HUES48 (cell line): ENCODE measurements at regions not wholly inside any gene's neighbourhood (a gene's known extent, or its start where the extent isn't known, plus 50 kb on each side); places are given as distances from the start of the nearest gene placed in this dataset.

Experiments
- H3K27ac ChIP-seq: one replicate; pipeline ENCODE4 v1.7.0; 2013; ENCODE audit warnings: low read depth, low read length, inconsistent platforms
- H3K27me3 ChIP-seq: 2 replicates; pipeline ENCODE4 v1.6.1; 2013; ENCODE audit warnings: mild to moderate bottlenecking, low read length; ENCODE audit not compliant: control insufficient read depth, insufficient read depth
- H3K36me3 ChIP-seq: 2 replicates; pipeline ENCODE4 v1.6.1; 2013; ENCODE audit warnings: low read length; ENCODE audit not compliant: control insufficient read depth, insufficient read depth
- H3K4me1 ChIP-seq: 2 replicates; pipeline ENCODE4 v1.6.1; 2013; ENCODE audit warnings: mild to moderate bottlenecking, low read length; ENCODE audit not compliant: control insufficient read depth, insufficient read depth
- H3K4me3 ChIP-seq: 2 replicates; pipeline ENCODE4 v1.5.1; 2013; ENCODE audit warnings: mild to moderate bottlenecking, low read depth, low read length
- H3K9ac ChIP-seq: 2 replicates; pipeline ENCODE4 v1.6.1; 2013; ENCODE audit warnings: mild to moderate bottlenecking, low read depth, low read length, moderate library complexity
- H3K9me3 ChIP-seq: 2 replicates; pipeline ENCODE4 v1.6.1; 2013; ENCODE audit warnings: low read length; ENCODE audit not compliant: control insufficient read depth, insufficient read depth

GRCh38 chr6:23320471-23321015, 751.2 kb downstream of the HDGFL1 start:
- no peaks in the 10 kb centered on the region for H3K9me3 ChIP-seq
- H3K4me3 ChIP-seq, result no peak overlapping the region
- no peaks in the 10 kb centered on the region for H3K36me3 ChIP-seq
- no peaks in the 10 kb centered on the region for H3K4me1 ChIP-seq
- no peak overlapping the region for H3K9ac ChIP-seq
- H3K27ac ChIP-seq, result no peak overlapping the region
- no peaks in the 10 kb centered on the region for H3K27me3 ChIP-seq

DNA sequence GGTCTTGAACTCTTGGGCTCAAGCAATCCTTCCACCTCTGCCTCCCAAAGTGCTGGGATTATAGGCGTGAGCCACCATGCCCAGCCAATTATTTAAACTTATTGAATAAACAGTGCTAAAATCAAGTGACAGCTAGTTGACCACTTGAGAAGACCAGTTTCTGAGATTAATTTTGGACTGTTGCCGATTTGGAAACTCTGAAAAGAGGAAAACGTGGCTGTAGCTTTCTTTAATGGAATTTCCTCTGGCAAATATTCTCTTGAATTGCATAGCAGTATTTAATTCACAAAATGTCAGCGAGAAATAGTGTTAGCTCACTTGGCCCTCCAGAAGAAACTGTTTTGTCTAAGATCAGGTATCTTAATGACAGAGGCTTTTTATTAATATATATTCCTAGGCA, 754.5 kb downstream of the HDGFL1 start:
- Histone ChIP-seq H3K4me1 (no peaks in the 10 kb centered on the region), H3K27me3 (no peaks in the 10 kb centered on the region), H3K9me3 (no peaks in the 10 kb centered on the region), H3K27ac (no peak overlapping the region), H3K36me3 (no peaks in the 10 kb centered on the region), H3K9ac (no peak overlapping the region), H3K4me3 (no peak overlapping the region)

DNA sequence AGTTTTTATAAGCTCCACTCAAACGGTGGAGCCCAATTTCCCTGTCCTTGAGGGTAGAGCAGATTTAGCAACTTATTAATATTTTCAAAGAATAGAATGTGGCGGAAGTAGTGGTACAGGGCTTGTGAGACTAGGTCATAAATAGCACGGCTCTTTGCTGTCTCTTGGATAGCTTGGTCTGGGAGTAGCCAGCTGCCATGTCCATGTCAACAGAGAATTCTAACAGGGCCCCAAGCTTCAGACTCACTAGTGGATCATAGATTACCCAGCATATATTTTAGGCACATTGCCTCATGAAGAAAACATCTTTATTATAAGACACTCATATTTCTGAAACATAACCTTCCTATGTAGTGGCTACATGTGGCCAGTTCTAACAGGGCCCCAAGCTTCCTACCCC, 755.7 kb downstream of the HDGFL1 start:
- Histone ChIP-seq H3K9me3 (no peaks in the 10 kb centered on the region), H3K9ac (no peak overlapping the region), H3K27me3 (no peaks in the 10 kb centered on the region), H3K36me3 (no peaks in the 10 kb centered on the region), H3K4me3 (no peak overlapping the region), H3K27ac (no peak overlapping the region), H3K4me1 (no peaks in the 10 kb centered on the region)

DNA sequence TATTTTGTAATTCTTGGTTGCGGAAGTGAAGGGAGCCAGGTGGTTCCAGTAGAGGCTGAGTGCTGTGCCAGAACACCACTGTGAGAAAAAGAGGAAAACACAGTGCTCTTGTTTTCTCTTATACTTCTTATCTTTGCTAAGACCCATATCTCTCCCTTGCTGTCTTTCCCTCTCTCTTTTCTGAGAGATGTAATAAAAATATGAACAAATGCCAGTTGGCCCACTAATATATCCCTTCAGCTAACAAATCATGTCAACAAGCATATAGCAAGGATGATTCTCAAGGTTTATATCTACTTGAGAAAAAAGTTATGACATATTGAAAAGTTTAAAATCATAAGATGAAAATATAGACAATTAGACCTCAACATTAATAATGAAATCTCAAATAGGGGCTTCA, 758.3 kb downstream of the HDGFL1 start:
- H3K4me3 ChIP-seq, result no peak overlapping the region
- no peak overlapping the region for H3K27ac ChIP-seq
- no peaks in the 10 kb centered on the region for H3K36me3 ChIP-seq
- H3K27me3 ChIP-seq, result no peaks in the 10 kb centered on the region
- no peaks in the 10 kb centered on the region for H3K9me3 ChIP-seq
- H3K4me1 ChIP-seq, result no peaks in the 10 kb centered on the region
- H3K9ac ChIP-seq, result no peak overlapping the region

GRCh38 chr6:23329086-23329485, 759.7 kb downstream of the HDGFL1 start:
- Histone ChIP-seq H3K27ac (no peak overlapping the region), H3K36me3 (no peaks in the 10 kb centered on the region), H3K9ac (no peak overlapping the region), H3K27me3 (no peaks in the 10 kb centered on the region), H3K4me3 (no peak overlapping the region), H3K4me1 (no peaks in the 10 kb centered on the region), H3K9me3 (no peaks in the 10 kb centered on the region)

GRCh38 chr6:23330632-23331031, 761.3 kb downstream of the HDGFL1 start:
- H3K4me3 ChIP-seq, result no peak overlapping the region
- no peak overlapping the region for H3K9ac ChIP-seq
- H3K27ac ChIP-seq, result no peak overlapping the region
- no peaks in the 10 kb centered on the region for H3K4me1 ChIP-seq
- no peaks in the 10 kb centered on the region for H3K27me3 ChIP-seq
- no peaks in the 10 kb centered on the region for H3K9me3 ChIP-seq
- no peaks in the 10 kb centered on the region for H3K36me3 ChIP-seq

DNA sequence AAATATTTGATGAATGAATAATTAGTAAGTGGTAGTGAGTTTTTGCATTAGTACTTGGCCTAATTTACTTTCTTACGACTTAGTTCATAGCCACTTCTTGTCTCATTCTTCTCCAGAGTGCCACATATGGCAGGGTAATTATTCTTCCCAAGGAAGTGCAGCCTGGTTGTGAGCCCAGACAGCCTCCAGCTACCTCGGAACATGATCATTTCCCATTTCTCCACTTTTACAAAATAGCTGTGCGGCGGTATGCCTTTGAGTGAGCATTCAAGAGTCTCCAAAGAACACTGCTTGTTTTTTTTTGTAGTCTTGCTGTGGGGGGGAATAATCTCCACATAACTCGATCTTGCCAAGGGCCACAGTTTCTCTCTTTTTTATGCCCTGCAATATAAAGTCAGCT, 765.0 kb downstream of the HDGFL1 start:
- no peak overlapping the region for H3K4me3 ChIP-seq
- no peak overlapping the region for H3K9ac ChIP-seq
- H3K36me3 ChIP-seq, result no peaks in the 10 kb centered on the region
- no peak overlapping the region for H3K27ac ChIP-seq
- H3K9me3 ChIP-seq, result no peaks in the 10 kb centered on the region
- no peaks in the 10 kb centered on the region for H3K27me3 ChIP-seq
- no peaks in the 10 kb centered on the region for H3K4me1 ChIP-seq

DNA sequence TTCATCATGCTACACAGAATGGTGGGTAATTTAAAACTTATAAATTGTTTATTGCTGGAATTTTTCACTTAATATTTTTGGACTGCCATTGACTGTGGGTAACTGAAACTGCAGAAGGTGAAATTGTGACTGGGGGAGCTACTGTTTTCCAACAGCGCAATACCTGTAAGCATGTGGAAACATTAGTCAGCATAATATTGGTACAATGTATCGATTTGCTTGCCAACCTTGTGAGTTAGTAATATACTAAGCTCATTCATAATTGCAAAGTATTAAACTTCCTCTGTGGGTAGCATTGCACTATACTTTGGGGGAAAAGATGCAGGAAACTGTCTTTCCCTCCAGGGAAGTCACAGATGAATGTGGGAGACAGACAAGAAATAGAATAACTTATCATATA, 766.5 kb downstream of the HDGFL1 start:
- Histone ChIP-seq H3K4me1 (no peaks in the 10 kb centered on the region), H3K36me3 (no peaks in the 10 kb centered on the region), H3K9ac (no peak overlapping the region), H3K27me3 (no peaks in the 10 kb centered on the region), H3K4me3 (no peak overlapping the region), H3K9me3 (no peaks in the 10 kb centered on the region), H3K27ac (no peak overlapping the region)

DNA sequence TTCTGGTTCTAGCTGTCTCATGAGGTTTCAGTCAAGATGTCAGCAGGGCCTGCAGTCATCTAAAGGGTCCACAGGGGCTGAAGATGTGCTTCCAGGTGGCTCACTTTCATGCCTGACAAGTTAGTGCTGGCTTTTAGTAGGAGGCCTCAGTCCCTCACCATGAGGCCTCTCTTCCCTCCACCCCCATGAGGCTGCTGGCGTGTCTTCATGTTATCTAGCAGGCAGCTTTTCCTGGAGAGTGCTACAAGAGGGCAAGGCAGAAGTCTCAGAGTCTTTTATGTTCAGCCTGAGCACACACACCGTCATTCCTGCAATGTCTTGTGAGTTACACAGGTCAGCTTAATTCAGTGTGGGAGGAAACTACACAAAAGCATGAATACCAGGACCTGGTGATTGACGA, 769.9 kb downstream of the HDGFL1 start:
- H3K9me3 ChIP-seq, result no peaks in the 10 kb centered on the region
- no peak overlapping the region for H3K9ac ChIP-seq
- H3K27ac ChIP-seq, result no peak overlapping the region
- H3K36me3 ChIP-seq, result no peaks in the 10 kb centered on the region
- H3K27me3 ChIP-seq, result no peaks in the 10 kb centered on the region
- no peak overlapping the region for H3K4me3 ChIP-seq
- no peaks in the 10 kb centered on the region for H3K4me1 ChIP-seq

DNA sequence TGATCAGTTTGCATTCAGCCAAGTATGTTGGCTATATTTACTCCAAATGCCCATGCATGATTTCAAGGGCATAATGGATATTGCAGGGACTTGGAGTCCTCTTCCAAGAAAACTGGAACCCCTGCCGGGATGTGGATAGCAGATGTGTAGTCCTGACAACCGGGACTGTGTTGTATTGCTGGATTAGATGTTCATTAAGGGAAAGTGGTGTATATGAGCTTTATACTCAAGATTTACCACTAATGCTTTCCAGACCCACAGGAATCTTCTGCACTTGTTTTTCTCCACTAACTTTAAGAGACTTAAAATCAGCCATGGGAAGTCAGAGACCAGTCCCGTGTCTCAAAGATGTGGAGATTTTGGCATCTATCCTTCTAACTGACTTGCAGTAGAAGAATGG, 770.9 kb downstream of the HDGFL1 start:
- H3K9me3 ChIP-seq, result no peaks in the 10 kb centered on the region
- H3K4me3 ChIP-seq, result no peak overlapping the region
- no peak overlapping the region for H3K9ac ChIP-seq
- no peaks in the 10 kb centered on the region for H3K36me3 ChIP-seq
- no peaks in the 10 kb centered on the region for H3K4me1 ChIP-seq
- H3K27me3 ChIP-seq, result no peaks in the 10 kb centered on the region
- no peak overlapping the region for H3K27ac ChIP-seq

- Histone ChIP-seq H3K36me3 (no peaks in the 10 kb centered on the region), H3K4me3 (no peak overlapping the region), H3K27me3 (no peaks in the 10 kb centered on the region), H3K9ac (no peak overlapping the region), H3K4me1 (no peaks in the 10 kb centered on the region), H3K9me3 (no peaks in the 10 kb centered on the region), H3K27ac (no peak overlapping the region)
Measured at GRCh38 chr6:23343610-23344306, 774.4 kb downstream of the HDGFL1 start.
